Mucosa of stomach (tissue), 1 donor: ENCODE measurements at regions not wholly inside any gene's neighbourhood (a gene's known extent, or its start where the extent isn't known, plus 50 kb on each side); places are given as distances from the start of the nearest gene placed in this dataset.

Source experiments
- H3K27me3 ChIP-seq: one replicate; pipeline ENCODE4 v1.7.0; 2013; ENCODE audit warnings: mild to moderate bottlenecking, low read length; ENCODE audit not compliant: control insufficient read depth, insufficient read depth
- H3K36me3 ChIP-seq: one replicate; pipeline ENCODE4 v1.7.0; 2013; ENCODE audit warnings: low read length; ENCODE audit not compliant: control insufficient read depth, insufficient read depth
- H3K4me1 ChIP-seq: one replicate; pipeline ENCODE4 v1.7.0; 2013; ENCODE audit warnings: mild to moderate bottlenecking, low read length; ENCODE audit not compliant: control insufficient read depth, insufficient read depth
- H3K4me3 ChIP-seq: one replicate; pipeline ENCODE4 v1.7.0; 2013; ENCODE audit warnings: low read length
- H3K9ac ChIP-seq: one replicate; pipeline ENCODE4 v1.7.0; 2013; ENCODE audit warnings: mild to moderate bottlenecking, low read length, moderate library complexity
- H3K9me3 ChIP-seq: one replicate; pipeline ENCODE4 v1.7.0; 2013; ENCODE audit warnings: mild to moderate bottlenecking, low read length, moderate library complexity; ENCODE audit not compliant: control insufficient read depth
- donor health status: Pancreatic carcinoma.

DNA sequence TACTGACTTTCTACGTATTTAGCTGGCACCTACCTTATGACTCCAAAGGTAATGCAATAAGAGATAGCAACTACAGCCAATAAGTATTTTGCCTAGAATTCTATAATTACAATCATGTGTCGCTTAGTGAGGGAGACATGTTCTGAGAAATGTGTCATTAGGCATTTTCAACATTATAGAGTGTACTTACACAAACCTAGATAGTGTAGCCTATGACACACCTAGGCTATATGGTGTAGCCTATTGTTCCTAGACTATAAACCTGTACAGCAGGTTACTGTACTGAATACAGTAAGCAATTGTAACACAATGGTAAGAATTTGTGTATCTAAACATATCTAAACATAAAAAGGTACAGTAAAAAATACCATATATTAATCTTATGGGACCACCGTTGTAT lies 363.4 kb upstream of the DPH6 start:
- Histone ChIP-seq H3K9me3 (no peaks in the 10 kb centered on the region), H3K27me3 (no peaks in the 10 kb centered on the region), H3K36me3 (no peaks in the 10 kb centered on the region), H3K9ac (no peak overlapping the region), H3K4me3 (no peak overlapping the region), H3K4me1 (no peaks in the 10 kb centered on the region)

DNA sequence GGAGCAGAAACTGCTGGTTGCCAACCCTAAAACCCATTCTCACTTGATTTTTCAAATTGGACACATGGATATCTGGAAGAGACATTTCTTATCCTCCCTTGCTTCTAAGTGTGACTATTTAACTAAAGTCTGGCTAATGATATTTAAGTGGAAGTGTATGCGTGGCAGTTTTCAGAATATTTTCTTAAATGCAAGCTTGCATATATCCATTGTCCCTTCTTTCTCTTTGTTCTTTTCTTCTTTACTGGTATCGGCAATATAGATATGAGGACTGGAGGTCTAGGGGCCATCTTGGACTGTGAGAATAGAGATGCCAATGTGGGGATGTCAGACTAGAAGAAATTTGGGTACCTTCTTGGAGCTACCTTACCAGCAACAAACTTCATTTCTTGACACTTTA lies 364.3 kb upstream of the DPH6 start:
- Histone ChIP-seq H3K36me3 (no peaks in the 10 kb centered on the region), H3K9me3 (no peaks in the 10 kb centered on the region), H3K4me1 (no peaks in the 10 kb centered on the region), H3K4me3 (no peak overlapping the region), H3K27me3 (no peaks in the 10 kb centered on the region), H3K9ac (no peak overlapping the region)

DNA sequence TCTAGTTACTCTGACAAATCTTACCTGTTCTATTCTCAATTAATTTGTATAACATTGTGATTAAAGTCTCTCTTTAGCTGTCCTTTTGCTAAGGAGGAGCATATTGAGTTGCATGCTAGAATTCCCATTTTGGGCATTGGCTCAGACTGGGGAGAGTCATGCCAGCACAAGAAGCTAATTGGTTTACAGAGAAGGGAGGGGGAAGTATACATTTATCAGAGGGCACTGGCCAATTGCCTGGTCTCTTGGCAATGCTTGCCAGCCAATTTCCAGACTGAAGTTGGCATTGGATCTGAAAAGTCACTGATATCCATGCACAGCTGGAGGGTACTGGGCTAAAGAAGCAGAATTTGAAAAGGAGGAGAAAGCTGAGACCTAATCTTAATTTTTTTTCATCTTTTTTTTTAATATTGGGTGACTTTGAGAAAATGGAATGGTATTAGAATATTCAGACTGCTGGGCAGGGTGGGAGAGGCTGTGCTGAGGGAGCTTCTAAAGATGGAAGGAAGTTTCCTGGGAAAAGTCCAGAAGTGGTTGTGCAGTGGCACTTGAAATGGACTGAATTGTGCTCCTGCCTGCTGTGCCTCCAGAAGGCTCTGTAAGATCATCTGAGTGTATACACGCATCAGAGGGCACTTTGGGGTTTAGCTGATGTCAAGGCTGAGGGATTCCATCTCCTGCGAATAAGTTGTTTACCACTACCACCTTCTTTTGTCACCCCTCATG lies 365.2 kb upstream of the DPH6 start:
- no peaks in the 10 kb centered on the region for H3K9me3 ChIP-seq
- H3K4me3 ChIP-seq: no peak overlapping the region
- H3K4me1 ChIP-seq: no peaks in the 10 kb centered on the region

DNA sequence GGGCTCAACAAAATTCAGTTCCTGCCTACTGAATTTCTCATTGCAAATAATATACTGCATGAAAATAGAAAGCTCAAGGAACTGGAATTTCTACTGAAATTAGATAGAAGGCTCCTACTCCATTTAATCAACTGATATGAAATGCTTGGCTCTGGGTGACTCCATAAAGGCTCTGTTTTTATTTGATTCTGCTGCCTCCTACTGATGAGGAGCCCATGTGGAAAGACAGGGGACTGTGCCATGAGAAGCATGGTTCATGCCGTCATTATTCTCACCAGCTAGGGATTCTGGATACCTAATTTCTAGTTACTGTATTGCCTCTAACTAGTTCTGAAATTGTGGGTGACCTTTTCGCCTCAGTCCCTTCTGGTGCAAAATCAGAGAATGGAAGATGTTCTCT lies 366.2 kb upstream of the DPH6 start:
- Histone ChIP-seq H3K36me3 (no peaks in the 10 kb centered on the region), H3K4me1 (no peaks in the 10 kb centered on the region), H3K9me3 (no peaks in the 10 kb centered on the region), H3K27me3 (no peaks in the 10 kb centered on the region), H3K9ac (no peak overlapping the region), H3K4me3 (no peak overlapping the region)

More for the DNA sequence above, 365.2 kb upstream of the DPH6 start:
- Histone ChIP-seq H3K9ac (no peak overlapping the region), H3K27me3 (no peaks in the 10 kb centered on the region), H3K36me3 (no peaks in the 10 kb centered on the region)

DNA sequence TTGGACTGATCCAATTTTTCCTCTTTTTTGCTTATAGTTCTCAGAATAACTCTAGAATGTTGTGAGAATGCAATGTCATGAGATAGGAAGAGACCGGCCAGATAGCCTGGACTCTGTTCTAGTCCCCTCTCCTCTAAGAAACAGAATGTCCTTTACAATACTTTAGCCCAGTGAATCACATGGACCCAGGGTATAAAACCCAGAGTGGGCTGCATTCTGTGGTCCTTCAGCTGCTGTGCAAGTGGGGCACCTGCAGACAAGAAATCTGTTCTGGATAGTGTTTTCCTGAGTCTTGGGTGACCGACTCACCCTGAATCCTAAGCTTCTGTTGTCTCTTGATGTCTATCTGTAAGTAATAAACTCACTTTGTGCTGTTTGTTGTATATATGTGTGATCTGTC lies 368.6 kb upstream of the DPH6 start:
- no peak overlapping the region for H3K4me3 ChIP-seq
- H3K9me3 ChIP-seq: no peaks in the 10 kb centered on the region
- H3K36me3 ChIP-seq: no peaks in the 10 kb centered on the region
- H3K27me3 ChIP-seq: no peaks in the 10 kb centered on the region
- H3K4me1 ChIP-seq: no peaks in the 10 kb centered on the region
- no peak overlapping the region for H3K9ac ChIP-seq

DNA sequence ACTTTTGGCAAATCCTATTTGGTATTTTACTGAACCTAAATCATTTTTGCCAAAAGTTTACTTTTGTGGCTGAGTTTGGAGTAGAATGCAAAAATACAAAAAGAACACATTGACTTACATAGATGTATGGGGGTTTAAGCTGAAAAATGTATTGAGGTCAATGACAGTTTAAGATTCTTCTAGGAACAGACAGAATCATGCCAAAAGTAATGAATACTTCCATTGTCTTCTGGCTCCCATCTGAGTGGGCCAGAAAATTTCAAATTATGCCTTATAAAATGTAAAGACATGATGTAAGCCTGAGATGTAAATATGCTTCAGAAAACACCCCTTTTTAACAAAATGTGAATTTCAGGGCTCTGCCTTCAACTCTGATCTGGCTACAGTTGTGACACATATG lies 375.1 kb upstream of the DPH6 start:
- H3K4me1 ChIP-seq: no peaks in the 10 kb centered on the region
- H3K36me3 ChIP-seq: no peaks in the 10 kb centered on the region
- no peak overlapping the region for H3K4me3 ChIP-seq
- H3K27me3 ChIP-seq: no peaks in the 10 kb centered on the region
- no peak overlapping the region for H3K9ac ChIP-seq
- no peaks in the 10 kb centered on the region for H3K9me3 ChIP-seq

DNA sequence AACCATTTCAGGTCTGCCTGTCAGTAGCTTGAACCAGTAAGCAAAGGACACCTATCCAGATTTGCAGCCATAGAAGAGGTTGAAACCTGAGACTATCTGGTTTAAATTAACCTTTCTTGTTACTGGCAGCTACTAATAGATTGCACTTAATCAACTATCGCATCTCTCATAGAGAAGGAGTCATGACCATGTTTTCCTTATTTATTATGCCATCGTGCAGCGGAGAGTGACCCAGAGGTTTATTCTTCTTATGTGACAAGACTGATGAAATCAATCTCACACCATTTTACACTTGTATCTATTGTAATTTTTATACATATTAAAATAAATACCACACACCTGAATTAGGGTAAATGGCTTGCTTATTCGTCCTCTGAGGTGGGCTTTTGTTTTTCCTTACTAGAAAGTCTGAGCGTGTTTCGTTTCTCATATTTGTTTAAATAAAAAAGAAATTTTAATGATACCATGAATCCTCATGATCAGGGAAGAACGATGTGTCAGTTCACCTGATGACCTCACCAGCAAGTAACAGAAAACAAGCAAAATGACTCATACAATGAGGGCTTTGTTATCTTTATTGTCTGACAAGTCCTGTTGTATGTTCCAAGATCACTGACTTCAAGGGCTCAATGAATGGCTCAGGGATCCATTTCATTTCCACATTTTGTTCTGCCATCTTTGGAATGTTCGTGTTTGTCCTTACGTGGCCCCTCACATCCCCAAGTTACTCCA lies 379.5 kb upstream of the DPH6 start:
- Histone ChIP-seq H3K4me1 (no peaks in the 10 kb centered on the region), H3K27me3 (no peaks in the 10 kb centered on the region), H3K9me3 (no peaks in the 10 kb centered on the region), H3K4me3 (no peak overlapping the region), H3K9ac (no peak overlapping the region), H3K36me3 (no peaks in the 10 kb centered on the region)

DNA sequence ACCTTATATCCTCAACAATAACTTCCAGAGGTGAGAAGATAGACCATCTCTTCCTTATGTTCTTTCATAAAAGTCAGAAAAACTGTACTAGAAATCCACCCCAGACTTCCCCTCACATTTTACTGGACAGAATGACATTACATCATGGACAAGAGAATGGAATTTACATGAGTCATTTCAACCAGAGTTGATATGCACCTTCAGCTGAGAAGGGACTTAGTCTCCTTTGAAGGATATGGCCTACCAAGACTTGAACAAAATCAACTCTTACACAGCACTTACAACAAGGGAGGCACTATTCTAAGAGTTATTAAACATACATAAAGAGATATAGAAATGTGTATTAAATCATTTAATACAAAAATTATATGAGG lies 380.0 kb upstream of the DPH6 start:
- Histone ChIP-seq H3K27me3 (no peaks in the 10 kb centered on the region), H3K4me1 (no peaks in the 10 kb centered on the region), H3K9me3 (no peaks in the 10 kb centered on the region), H3K36me3 (no peaks in the 10 kb centered on the region), H3K9ac (no peak overlapping the region), H3K4me3 (no peak overlapping the region)

DNA sequence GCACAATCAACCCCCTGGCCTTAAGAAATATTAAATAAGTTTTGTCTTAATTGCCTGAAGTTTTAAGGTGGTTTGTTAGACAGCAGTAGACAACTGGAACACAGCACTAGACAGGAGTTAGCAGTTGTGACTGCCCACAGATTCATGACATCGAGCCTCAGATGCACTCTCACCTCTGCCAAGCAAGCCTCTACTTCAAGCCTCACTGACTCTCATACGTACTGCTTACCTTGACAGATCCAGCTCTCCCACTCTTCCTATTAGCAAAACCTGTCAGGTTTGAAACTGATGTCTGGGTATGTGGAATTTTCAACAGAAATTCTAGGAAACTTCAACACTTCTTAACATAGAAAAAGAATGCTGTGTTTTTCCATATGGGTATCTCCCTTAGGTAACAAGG lies 382.9 kb upstream of the DPH6 start:
- H3K9me3 ChIP-seq: no peaks in the 10 kb centered on the region
- no peak overlapping the region for H3K4me3 ChIP-seq
- H3K9ac ChIP-seq: no peak overlapping the region
- H3K36me3 ChIP-seq: no peaks in the 10 kb centered on the region
- no peaks in the 10 kb centered on the region for H3K4me1 ChIP-seq
- no peaks in the 10 kb centered on the region for H3K27me3 ChIP-seq

DNA sequence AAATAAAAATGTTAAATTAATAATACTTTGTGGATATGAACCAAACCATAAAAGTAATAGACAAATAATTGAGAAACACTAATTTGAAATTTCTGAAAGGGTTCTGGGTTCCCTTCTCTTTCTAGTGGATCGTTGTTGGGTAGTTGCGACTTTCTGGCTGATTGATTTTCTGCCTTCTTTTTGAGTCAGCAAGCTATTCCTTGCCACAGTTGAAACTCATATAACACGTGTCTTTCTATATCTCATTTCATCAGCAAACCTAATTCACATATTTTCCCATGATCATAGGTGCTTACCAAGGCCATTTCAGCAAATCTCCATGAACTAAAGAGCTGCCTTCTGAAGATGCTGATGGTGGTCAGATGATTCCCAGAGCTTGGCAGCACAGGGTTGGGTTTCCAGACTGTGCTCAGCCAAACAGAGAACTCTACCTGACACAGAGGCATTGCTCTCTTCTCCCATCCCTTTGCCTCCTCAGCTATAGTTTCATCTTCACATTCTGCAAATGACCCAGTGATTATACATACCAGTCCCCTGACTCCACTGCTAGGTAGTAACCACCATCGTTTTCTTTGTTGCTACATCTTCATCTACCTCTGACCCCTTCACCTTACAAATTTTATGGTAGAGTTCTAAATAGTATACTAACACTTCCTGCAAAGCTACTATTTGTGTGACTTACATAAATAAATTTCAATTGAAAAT lies 383.9 kb upstream of the DPH6 start:
- Histone ChIP-seq H3K9me3 (no peaks in the 10 kb centered on the region), H3K9ac (no peak overlapping the region), H3K27me3 (no peaks in the 10 kb centered on the region), H3K4me1 (no peaks in the 10 kb centered on the region), H3K4me3 (no peak overlapping the region), H3K36me3 (no peaks in the 10 kb centered on the region)

DNA sequence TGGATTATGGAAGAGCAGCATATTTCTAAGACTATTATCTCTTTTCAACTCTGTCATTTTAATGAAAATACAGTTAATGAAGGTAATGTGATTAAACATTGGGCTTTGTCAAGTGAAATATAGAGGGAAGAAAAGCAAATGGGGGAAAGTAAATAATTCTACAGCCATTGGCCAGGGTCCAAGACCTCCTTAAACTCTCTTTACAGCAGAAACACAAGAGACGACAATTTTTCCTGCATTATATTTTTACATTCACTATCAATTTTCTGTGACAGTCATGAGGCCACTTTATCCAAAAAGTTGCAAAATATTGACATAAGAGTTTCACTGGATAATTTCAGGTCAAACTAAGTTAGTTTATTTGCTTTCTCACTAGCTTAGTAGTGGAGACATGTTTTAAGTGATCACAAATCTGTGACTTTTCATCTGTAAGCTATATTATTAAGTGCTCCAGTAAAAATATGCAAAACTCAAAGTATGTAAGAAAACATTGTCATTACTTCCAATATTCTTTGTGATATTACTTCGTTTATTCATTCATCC lies 385.9 kb upstream of the DPH6 start:
- no peaks in the 10 kb centered on the region for H3K36me3 ChIP-seq
- H3K27me3 ChIP-seq: no peaks in the 10 kb centered on the region
- no peak overlapping the region for H3K4me3 ChIP-seq
- no peak overlapping the region for H3K9ac ChIP-seq
- H3K9me3 ChIP-seq: no peaks in the 10 kb centered on the region
- no peaks in the 10 kb centered on the region for H3K4me1 ChIP-seq

DNA sequence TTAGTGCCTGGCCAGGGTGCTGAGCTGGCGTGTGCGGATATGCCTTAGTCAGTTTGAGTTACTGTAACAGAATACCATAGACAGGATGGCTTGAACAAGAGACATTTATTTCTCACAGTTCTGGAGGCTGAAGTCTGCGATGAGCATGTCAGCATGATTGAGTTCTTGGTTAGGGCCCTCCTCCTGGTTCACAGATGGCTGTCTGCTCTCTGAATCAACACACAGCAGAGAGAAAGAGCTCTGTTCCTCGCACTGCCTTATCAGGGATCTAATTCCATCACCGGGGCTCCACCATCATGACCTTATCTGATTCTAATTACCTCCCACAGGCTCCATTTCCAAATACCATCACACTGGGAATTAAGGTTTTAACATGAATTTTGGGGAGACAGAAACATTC lies 386.6 kb upstream of the DPH6 start:
- Histone ChIP-seq H3K9ac (no peak overlapping the region), H3K4me3 (no peak overlapping the region), H3K9me3 (no peaks in the 10 kb centered on the region), H3K4me1 (no peaks in the 10 kb centered on the region), H3K27me3 (no peaks in the 10 kb centered on the region), H3K36me3 (no peaks in the 10 kb centered on the region)
